GM12872 (cell line): ENCODE measurements at regions not wholly inside any gene's neighbourhood (a gene's known extent, or its start where the extent isn't known, plus 50 kb on each side); places are given as distances from the start of the nearest gene placed in this dataset.

Experiments used
- CTCF ChIP-seq: IDR thresholded peaks from 3 replicates; pipeline ENCODE4 v1.5.1; 2011; ENCODE audit warnings: low read depth, mild to moderate bottlenecking, low read length, moderate library complexity; ENCODE audit not compliant: insufficient read depth

- no peak for TF ChIP-seq CTCF
These were observed 563.5 kb upstream of the KLHL29 start for GRCh38 chr2:22821458-22821857.

DNA sequence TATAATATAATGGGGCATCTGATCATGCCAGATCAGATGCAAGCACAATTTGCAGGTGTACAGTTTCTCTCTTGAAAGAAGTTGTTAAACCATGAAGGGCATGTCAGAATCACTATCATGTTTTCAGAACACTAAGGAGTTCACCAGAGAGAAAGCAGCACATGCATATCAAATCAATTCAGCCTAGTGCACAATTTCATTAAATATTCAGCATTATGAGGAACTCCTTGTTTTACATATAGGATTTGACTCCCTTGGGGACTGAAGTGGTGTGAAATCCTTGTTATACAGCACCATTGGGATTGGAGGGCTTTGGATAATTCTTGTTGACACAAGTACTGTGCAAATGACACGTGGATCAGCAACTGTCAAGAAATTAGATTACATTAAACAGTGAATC, 562.1 kb upstream of the KLHL29 start:
- TF ChIP-seq CTCF, result no peak

DNA sequence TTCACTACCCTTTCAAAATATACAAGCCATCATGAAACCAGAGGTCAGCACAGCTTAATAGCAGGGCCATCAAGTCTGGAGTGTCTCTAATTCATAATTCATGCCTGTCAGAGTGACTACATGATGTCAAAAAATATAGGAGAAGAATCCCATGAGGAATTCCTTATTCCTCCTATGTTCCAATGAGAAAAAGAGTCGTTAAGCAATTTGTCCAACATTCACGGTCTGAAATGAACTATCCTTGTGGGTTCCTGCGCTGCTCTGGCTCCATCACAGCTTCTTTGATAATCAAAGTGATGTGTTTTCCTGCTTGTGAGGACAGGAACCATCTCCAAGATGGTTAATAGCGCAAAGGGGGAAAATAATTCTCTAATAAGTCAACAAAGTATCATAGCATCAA, 560.4 kb upstream of the KLHL29 start:
- TF ChIP-seq CTCF, result no peak

GRCh38 chr2:22826703-22827102, 558.3 kb upstream of the KLHL29 start:
- TF ChIP-seq CTCF, result no peak

- no peak for TF ChIP-seq CTCF
These were observed 555.2 kb upstream of the KLHL29 start for GRCh38 chr2:22829791-22830190.

DNA sequence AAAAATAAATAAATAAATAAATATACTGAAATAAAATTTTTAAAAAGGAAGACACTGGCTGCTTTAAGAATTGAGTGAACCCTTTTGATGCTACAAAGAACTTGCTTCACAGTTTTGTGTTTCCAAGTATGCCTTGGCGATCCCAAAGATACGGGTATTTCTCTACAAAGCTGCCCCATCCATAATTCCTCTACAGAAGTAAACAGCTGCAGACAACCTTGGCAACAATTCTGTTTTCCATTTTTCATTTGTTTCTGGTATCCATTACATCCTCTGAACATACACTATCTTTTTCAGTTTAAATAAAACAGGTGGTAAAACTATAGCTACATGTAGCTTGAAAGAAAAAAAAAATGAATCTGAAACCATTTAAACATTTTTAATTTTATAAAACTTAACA, 552.8 kb upstream of the KLHL29 start:
- no peak for TF ChIP-seq CTCF

DNA sequence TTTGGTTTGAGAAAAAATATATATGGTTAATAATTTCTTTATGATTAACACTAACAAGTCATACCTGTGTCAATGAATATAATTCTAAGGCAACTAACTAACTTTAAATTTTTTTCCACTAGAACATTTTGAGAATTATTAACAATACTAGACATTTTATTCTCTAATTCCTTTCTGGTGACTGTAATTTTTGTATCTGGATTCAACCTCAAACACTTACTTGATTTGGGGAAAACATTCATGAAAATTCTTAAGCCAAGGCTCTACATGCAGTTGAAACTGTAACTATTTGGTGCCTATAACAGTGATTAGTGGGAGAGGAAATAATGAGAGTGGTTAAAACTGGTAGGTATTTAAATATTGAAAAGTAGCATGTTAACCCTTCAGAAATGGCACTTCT, 546.5 kb upstream of the KLHL29 start:
- no peak for TF ChIP-seq CTCF
